IMR-90 (cell line): ENCODE measurements at regions not wholly inside any gene's neighbourhood (a gene's known extent, or its start where the extent isn't known, plus 50 kb on each side); places are given as distances from the start of the nearest gene placed in this dataset.

Experiments
- ATAC-seq: fragments of 200-7000 bp; cut with Tn5 transposase; 2 replicates; pipeline ENCODE4 v1.9.1; 2020; ENCODE audit warnings: low read depth, mild to moderate bottlenecking, moderate library complexity
- BruUV-seq: library from RNA; stranded (reverse); fragments of 400-500 nt; replicated peaks from 2 replicates; lab custom pipeline; 2021; lab: Mats Ljungman, UMichigan
- CTCF ChIA-PET: fragments of 300-600 bp; formaldehyde crosslinking; extraction: SDS; loops from one replicate; lab custom pipeline; 2021; ENCODE audit warnings: antibody characterized with exemption; lab: Yijun Ruan, JAX
- POLR2A ChIA-PET: fragments of 300-600 bp; sonication (Branson Sonifier 250); formaldehyde crosslinking; loops from one replicate; lab custom pipeline; 2022; ENCODE audit warnings: antibody characterized with exemption; ENCODE audit not compliant: unreplicated experiment; lab: Charles Lee
- DNase-seq: peaks from one replicate; pipeline ENCODE4 v3.0.0; 2013
- H2AFZ ChIP-seq: replicated peaks from 2 replicates; pipeline ENCODE3; 2013; ENCODE audit warnings: low read length, mild to moderate bottlenecking; ENCODE audit not compliant: poor library complexity
- H2AK5ac ChIP-seq: 2 replicates; pipeline ENCODE4 v1.6.1; 2013; ENCODE audit warnings: low read depth, low read length, inconsistent platforms
- H2AK9ac ChIP-seq: replicated peaks from 2 replicates; pipeline ENCODE3; 2013; ENCODE audit warnings: mild to moderate bottlenecking, low read depth, low read length, moderate library complexity; ENCODE audit not compliant: poor library complexity
- H2BK120ac ChIP-seq: 2 replicates; pipeline ENCODE4 v1.6.1; 2013; ENCODE audit warnings: low read depth, low read length, inconsistent platforms
- H2BK15ac ChIP-seq: 3 replicates; pipeline ENCODE4 v1.6.1; 2013; ENCODE audit warnings: low read depth, low read length, inconsistent platforms
- H2BK20ac ChIP-seq: 2 replicates; pipeline ENCODE4 v1.6.1; 2013; ENCODE audit warnings: low read depth, mild to moderate bottlenecking, inconsistent platforms, low read length, moderate library complexity
- H2BK5ac ChIP-seq: 2 replicates; pipeline ENCODE4 v1.6.1; 2013; ENCODE audit warnings: mild to moderate bottlenecking, low read depth, low read length, inconsistent platforms; ENCODE audit not compliant: poor library complexity, severe bottlenecking
- H3K14ac ChIP-seq: replicated peaks from 2 replicates; pipeline ENCODE4 v1.6.1; 2013; ENCODE audit warnings: low read depth, low read length, inconsistent platforms
- H3K18ac ChIP-seq: 2 replicates; pipeline ENCODE4 v1.6.1; 2013; ENCODE audit warnings: low read depth, low read length, control low read depth
- H3K23ac ChIP-seq: 2 replicates; pipeline ENCODE4 v1.6.1; 2013; ENCODE audit warnings: low read depth, low read length, inconsistent platforms
- H3K27ac ChIP-seq: 2 replicates; pipeline ENCODE4 v1.5.1; 2013; ENCODE audit warnings: mild to moderate bottlenecking, control low read depth, low read length; ENCODE audit not compliant: insufficient read depth
- H3K27me3 ChIP-seq: 2 replicates; pipeline ENCODE4 v1.6.1; 2013; ENCODE audit warnings: low read length; ENCODE audit not compliant: control insufficient read depth, insufficient read depth
- H3K36me3 ChIP-seq: 2 replicates; pipeline ENCODE4 v1.6.1; 2013; ENCODE audit warnings: low read length, mixed read lengths; ENCODE audit not compliant: control insufficient read depth, insufficient read depth
- H3K4ac ChIP-seq: 2 replicates; pipeline ENCODE4 v1.6.1; 2013; ENCODE audit warnings: low read depth, low read length, inconsistent platforms
- H3K4me1 ChIP-seq: 2 replicates; pipeline ENCODE4 v1.6.1; 2013; ENCODE audit warnings: low read length, mixed read lengths; ENCODE audit not compliant: control insufficient read depth, insufficient read depth
- H3K4me2 ChIP-seq: 2 replicates; pipeline ENCODE4 v1.6.1; 2013; ENCODE audit warnings: low read depth, mild to moderate bottlenecking, control low read depth, low read length, moderate library complexity
- H3K4me3 ChIP-seq: 2 replicates; pipeline ENCODE4 v1.5.1; 2013; ENCODE audit warnings: low read depth, mild to moderate bottlenecking, control low read depth, low read length, moderate library complexity; ENCODE audit not compliant: insufficient read depth
- H3K56ac ChIP-seq: 2 replicates; pipeline ENCODE4 v1.6.1; 2013; ENCODE audit warnings: low read length, inconsistent platforms; ENCODE audit not compliant: insufficient read depth; ENCODE audit errors: extremely low read depth
- H3K79me1 ChIP-seq, 2 experiments: 2 replicates each; pipeline ENCODE4 v1.6.1; 2013; ENCODE audit warnings: low read length in 2 of 2, inconsistent platforms in 1 of 2, low read depth in 1 of 2
- H3K9ac ChIP-seq: 2 replicates; pipeline ENCODE4 v1.6.1; 2013; ENCODE audit warnings: low read depth, low read length, control low read depth
- H3K9me1 ChIP-seq: 2 replicates; pipeline ENCODE4 v1.6.1; 2013; ENCODE audit warnings: low read length, inconsistent platforms; ENCODE audit not compliant: insufficient read depth
- H3K9me3 ChIP-seq: 2 replicates; pipeline ENCODE4 v1.6.1; 2013; ENCODE audit warnings: low read length; ENCODE audit not compliant: control insufficient read depth, insufficient read depth
- H4K20me1 ChIP-seq: 2 replicates; pipeline ENCODE4 v1.6.1; 2013; ENCODE audit warnings: low read length, inconsistent platforms; ENCODE audit not compliant: insufficient read depth
- H4K5ac ChIP-seq: 2 replicates; pipeline ENCODE4 v1.6.1; 2013; ENCODE audit warnings: mild to moderate bottlenecking, low read depth, low read length, control low read depth
- H4K8ac ChIP-seq, 2 experiments: 2 replicates each; pipeline ENCODE4 v1.6.1; 2013; ENCODE audit warnings: low read depth in 2 of 2, low read length in 2 of 2, control low read depth in 1 of 2, inconsistent platforms in 1 of 2
- H4K91ac ChIP-seq: 2 replicates; pipeline ENCODE4 v1.6.1; 2013; ENCODE audit warnings: low read depth, low read length, inconsistent platforms; ENCODE audit not compliant: insufficient read depth
- CEBPB ChIP-seq: IDR thresholded peaks from 2 replicates; pipeline ENCODE4 v1.6.1; 2012; ENCODE audit warnings: low read depth, low read length, improper control_type of control experiment
- CHD1 ChIP-seq: IDR thresholded peaks from 2 replicates; pipeline ENCODE4 v1.6.1; 2012; ENCODE audit warnings: low read depth, low read length, improper control_type of control experiment
- CTCF ChIP-seq: conservative IDR thresholded peaks from 2 replicates; pipeline ENCODE4 v1.5.1; 2012; ENCODE audit warnings: mild to moderate bottlenecking, low read depth, low read length, improper control_type of control experiment
- ELK1 ChIP-seq: fragments of 150-350 bp; IDR thresholded peaks from 2 replicates; pipeline ENCODE4 v1.6.1; 2016; ENCODE audit warnings: low read depth, mild to moderate bottlenecking, low read length, moderate library complexity, borderline replicate concordance
- FOS ChIP-seq: fragments of 150-350 bp; IDR thresholded peaks from 2 replicates; pipeline ENCODE4 v1.6.1; 2016; ENCODE audit warnings: low read depth, low read length
- MAZ ChIP-seq: IDR thresholded peaks from 2 replicates; pipeline ENCODE4 v1.6.1; 2012; ENCODE audit warnings: low read depth, mild to moderate bottlenecking, low read length, improper control_type of control experiment, moderate library complexity, borderline replicate concordance
- MXI1 ChIP-seq: IDR thresholded peaks from 2 replicates; pipeline ENCODE4 v1.6.1; 2012; ENCODE audit warnings: low read depth, mild to moderate bottlenecking, low read length, moderate library complexity, borderline replicate concordance
- POLR2A ChIP-seq: IDR thresholded peaks from 2 replicates; pipeline ENCODE4 v1.6.1; 2012; ENCODE audit warnings: mild to moderate bottlenecking, low read depth, low read length
- SMC3 ChIP-seq: fragments of 150-350 bp; IDR thresholded peaks from 2 replicates; pipeline ENCODE4 v1.6.1; 2016; ENCODE audit warnings: low read depth, mild to moderate bottlenecking, antibody characterized with exemption, low read length, moderate library complexity
- USF2 ChIP-seq: fragments of 150-350 bp; IDR thresholded peaks from 2 replicates; pipeline ENCODE4 v1.6.1; 2017; ENCODE audit warnings: mild to moderate bottlenecking, antibody characterized with exemption, low read length, low read depth
- WGBS, 2 experiments: methylation state at CpG; one replicate each; pipeline versions ENCODE4 v1.1.5 to v1.1.7; 2013; ENCODE audit warnings: missing lambda C conversion rate in 2 of 2; ENCODE audit not compliant: insufficient read length in 1 of 2; ENCODE audit errors: extremely low coverage in 2 of 2; 5-methylcytosine and 5-hydroxymethylcytosine counted together
- dilution Hi-C: fragments of 300-500 bp; cut with HindIII; formaldehyde crosslinking; loops from one replicate; pipeline ENCODE4 v1.14.3; 2018; ENCODE audit warnings: low sequenced_read_pairs; ENCODE audit not compliant: unreplicated experiment
- in situ Hi-C: fragments of 300-500 bp; cut with MboI; formaldehyde crosslinking; loops from 3 replicates; pipeline ENCODE4 v1.14.3; 2019; ENCODE audit warnings: low sequenced_read_pairs, inconsistent platforms, mixed read lengths
- intact Hi-C: fragments of 100-400 bp; cut with micrococcal nuclease; formaldehyde crosslinking; loops from 2 replicates; pipeline ENCODE4 v1.10.0; 2022

- no peak overlapping the region for H4K91ac ChIP-seq
- H2BK120ac ChIP-seq, result no peak overlapping the region
- ATAC-seq (no peak), DNase-seq (no peak)
- WGBS, 2 experiments, result 35% methylated on average over 2 of the region's 5 CpGs; no CpG with 5 or more reads in 1 of the 2 experiments
- H3K23ac ChIP-seq, result no peak overlapping the region
- no peak overlapping the region for H2AK9ac ChIP-seq
- H3K9me1 ChIP-seq, result peaks cover 2% of the 10 kb centered on the region; the same call in 1 of the 2 replicates
- H3K56ac ChIP-seq, result no peak overlapping the region
- no peak overlapping the region for H2AK5ac ChIP-seq
- H3K36me3 ChIP-seq, result no peaks in the 10 kb centered on the region
- no peak overlapping the region for H3K9ac ChIP-seq
- no peak overlapping the region for H3K4me3 ChIP-seq
- intact Hi-C loops (no loop called here), in situ Hi-C loops (no loop called here), dilution Hi-C loops (no loop called here)
- H4K8ac ChIP-seq, result no peak overlapping the region
- H3K9me3 ChIP-seq, result peaks cover 4% of the 10 kb centered on the region; the same call in 1 of the 2 replicates
- POLR2A ChIA-PET, result no interaction called here
- no peak for TF ChIP-seq CHD1
- no peak for TF ChIP-seq USF2
- no peak for TF ChIP-seq MAZ
- TF ChIP-seq FOS, result no peak
- TF ChIP-seq POLR2A, result no peak
- no peak for TF ChIP-seq SMC3
- no peak for TF ChIP-seq CEBPB
- TF ChIP-seq ELK1, result no peak
- TF ChIP-seq MXI1, result no peak
- no peak for TF ChIP-seq CTCF
- H3K4ac ChIP-seq, result no peak overlapping the region
- no peak overlapping the region for H3K27ac ChIP-seq
- no peak overlapping the region for H2BK15ac ChIP-seq
- H3K79me1 ChIP-seq, result no peaks in the 10 kb centered on the region
- H3K4me1 ChIP-seq, result no peaks in the 10 kb centered on the region
- no peak overlapping the region for H3K18ac ChIP-seq
- BruUV-seq, result no TSS peak
- no peak overlapping the region for H3K4me2 ChIP-seq
- no peak overlapping the region for H2BK20ac ChIP-seq
- H4K20me1 ChIP-seq, result no peaks in the 10 kb centered on the region
- no peaks in the 10 kb centered on the region for H3K27me3 ChIP-seq
- no peak overlapping the region for H4K5ac ChIP-seq
- CTCF ChIA-PET, result no interaction called here
- no peak overlapping the region for H3K14ac ChIP-seq
- H2BK5ac ChIP-seq, result no peak overlapping the region
- H2AFZ ChIP-seq, result no peak overlapping the region
Measured at GRCh38 chr17:14011036-14011692, 58.1 kb upstream of the COX10 start.
